Adipocyte (in vitro differentiated cells): ENCODE measurements at regions not wholly inside any gene's neighbourhood (a gene's known extent, or its start where the extent isn't known, plus 50 kb on each side); places are given as distances from the start of the nearest gene placed in this dataset.

ENCODE experiments used
- DNase-seq: peaks from one replicate; pipeline ENCODE4 v3.0.0-alpha.2; 2015; ENCODE audit warnings: low read depth
- H3K27me3 ChIP-seq: replicated peaks from 2 replicates; pipeline ENCODE4 v1.7.0; 2013; ENCODE audit warnings: mild to moderate bottlenecking, low read length, moderate library complexity; ENCODE audit not compliant: control insufficient read depth, insufficient read depth
- H3K36me3 ChIP-seq: 2 replicates; pipeline ENCODE4 v1.7.0; 2013; ENCODE audit warnings: low read length, mild to moderate bottlenecking, moderate library complexity; ENCODE audit not compliant: control insufficient read depth, insufficient read depth, severe bottlenecking
- H3K4me1 ChIP-seq: 2 replicates; pipeline ENCODE4 v1.7.0; 2013; ENCODE audit warnings: mild to moderate bottlenecking, low read length, moderate library complexity; ENCODE audit not compliant: control insufficient read depth, insufficient read depth
- H3K4me3 ChIP-seq: 2 replicates; pipeline ENCODE4 v1.7.0; 2013; ENCODE audit warnings: mild to moderate bottlenecking, low read length, moderate library complexity
- H3K9ac ChIP-seq: 2 replicates; pipeline ENCODE4 v1.7.0; 2013; ENCODE audit warnings: mild to moderate bottlenecking, low read length, moderate library complexity
- H3K9me3 ChIP-seq: 2 replicates; pipeline ENCODE4 v1.7.0; 2013; ENCODE audit warnings: mild to moderate bottlenecking, low read length, moderate library complexity; ENCODE audit not compliant: control insufficient read depth

DNA sequence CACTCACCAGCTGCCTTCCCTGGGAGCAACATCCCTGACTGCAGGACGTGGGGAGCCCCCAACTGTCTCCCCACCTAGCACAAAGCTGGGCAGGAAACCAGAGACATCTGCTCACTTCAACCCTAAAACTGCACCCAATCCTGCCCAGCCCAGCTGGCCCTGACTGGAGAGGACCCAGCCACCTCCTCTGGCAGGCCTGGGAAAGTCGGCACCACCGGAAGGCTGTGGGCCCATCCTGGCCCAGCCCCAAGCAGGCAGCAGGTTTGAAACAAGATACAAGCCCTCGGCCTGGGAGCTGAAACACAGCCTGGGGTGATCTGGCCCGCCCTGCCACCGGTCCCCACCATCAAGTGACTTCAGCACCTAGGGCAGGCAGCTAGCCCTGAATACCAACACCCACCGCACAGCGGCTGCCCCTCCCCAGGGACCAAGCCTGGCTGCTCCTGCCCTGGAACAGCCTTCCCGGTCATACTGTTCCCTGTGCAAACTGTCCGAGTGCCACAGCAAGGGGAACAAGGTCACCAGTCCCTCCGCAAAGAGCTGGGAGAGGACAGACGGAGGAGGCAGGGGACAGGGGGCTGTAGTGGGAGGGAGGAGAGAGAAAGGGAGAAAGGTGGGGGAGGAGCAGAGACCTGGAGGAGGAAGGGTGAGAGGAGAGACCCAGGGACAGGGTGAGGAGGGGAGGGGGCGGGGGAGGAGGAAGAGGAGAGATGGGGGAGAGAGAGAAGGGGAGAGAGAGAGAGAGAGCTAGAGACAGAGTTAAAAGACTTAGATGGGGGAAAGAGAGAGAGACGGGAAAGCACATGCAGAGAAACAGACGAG lies 115.7 kb downstream of the RFLNA start:
- Histone ChIP-seq H3K4me1 (peaks cover 33% of the 10 kb centered on the region), H3K36me3 (peaks cover 18% of the 10 kb centered on the region), H3K27me3 (no peaks in the 10 kb centered on the region), H3K4me3 (no peak overlapping the region), H3K9ac (peak overlapping the region; percentile 75), H3K9me3 (no peaks in the 10 kb centered on the region)
- DNase-seq: no peak

DNA sequence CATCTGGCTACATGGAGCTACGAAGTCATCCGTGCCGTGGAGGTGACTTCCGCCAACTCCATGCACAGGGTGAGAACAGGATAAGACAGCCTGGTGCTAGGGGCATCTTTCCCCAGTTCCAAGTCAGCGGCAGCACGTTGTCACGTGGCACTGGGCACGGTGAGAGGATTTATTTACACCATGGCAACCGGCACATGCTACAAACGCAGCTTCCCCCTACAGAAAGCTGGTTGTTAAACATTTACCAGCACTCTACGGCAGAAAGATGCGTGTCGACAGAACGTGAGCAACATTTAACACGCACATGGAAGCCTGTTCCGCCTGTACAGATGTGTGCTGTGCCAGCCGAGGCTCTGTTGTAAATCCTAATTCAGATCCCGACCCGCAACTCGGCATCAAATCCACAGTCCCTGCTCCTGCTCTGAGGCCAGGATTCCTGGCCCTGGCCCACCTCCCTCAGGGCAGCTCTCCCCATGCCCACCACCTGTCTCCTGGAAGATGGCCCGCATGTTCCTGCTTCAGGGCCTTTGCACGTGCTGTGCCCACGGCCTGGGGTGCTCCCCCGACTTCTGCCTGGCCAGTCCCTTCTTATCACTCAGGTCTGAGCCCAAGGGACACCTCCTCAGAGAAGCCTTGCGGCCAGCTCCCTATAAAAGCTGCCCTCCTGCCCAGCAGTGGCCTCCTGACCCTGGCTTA lies 114.1 kb downstream of the RFLNA start:
- DNase-seq: no peak
- no peaks in the 10 kb centered on the region for H3K9me3 ChIP-seq

GRCh38 chr12:124407074-124407473 lies 112.2 kb downstream of the RFLNA start:
- Histone ChIP-seq H3K36me3 (peaks cover 21% of the 10 kb centered on the region), H3K9me3 (no peaks in the 10 kb centered on the region), H3K9ac (no peak overlapping the region), H3K4me1 (peaks cover 31% of the 10 kb centered on the region), H3K4me3 (no peak overlapping the region), H3K27me3 (no peaks in the 10 kb centered on the region)
- no peak for DNase-seq

More for the DNA sequence above, 114.1 kb downstream of the RFLNA start:
- Histone ChIP-seq H3K27me3 (no peaks in the 10 kb centered on the region), H3K4me3 (no peak overlapping the region), H3K4me1 (peaks cover 35% of the 10 kb centered on the region), H3K9ac (no peak overlapping the region), H3K36me3 (peaks cover 21% of the 10 kb centered on the region)

- Histone ChIP-seq H3K9ac (no peak overlapping the region), H3K36me3 (peaks cover 27% of the 10 kb centered on the region), H3K4me1 (peaks cover 21% of the 10 kb centered on the region), H3K9me3 (no peaks in the 10 kb centered on the region), H3K27me3 (no peaks in the 10 kb centered on the region), H3K4me3 (no peak overlapping the region)
- DNase-seq: no peak
Measured at GRCh38 chr12:124406043-124406442, 111.2 kb downstream of the RFLNA start.

GRCh38 chr12:124405592-124405991 lies 110.7 kb downstream of the RFLNA start:
- no peaks in the 10 kb centered on the region for H3K27me3 ChIP-seq
- H3K9ac ChIP-seq: no peak overlapping the region
- no peak for DNase-seq
- no peak overlapping the region for H3K4me3 ChIP-seq
- peaks cover 30% of the 10 kb centered on the region for H3K36me3 ChIP-seq
- H3K9me3 ChIP-seq: no peaks in the 10 kb centered on the region
- peaks cover 17% of the 10 kb centered on the region for H3K4me1 ChIP-seq

DNA sequence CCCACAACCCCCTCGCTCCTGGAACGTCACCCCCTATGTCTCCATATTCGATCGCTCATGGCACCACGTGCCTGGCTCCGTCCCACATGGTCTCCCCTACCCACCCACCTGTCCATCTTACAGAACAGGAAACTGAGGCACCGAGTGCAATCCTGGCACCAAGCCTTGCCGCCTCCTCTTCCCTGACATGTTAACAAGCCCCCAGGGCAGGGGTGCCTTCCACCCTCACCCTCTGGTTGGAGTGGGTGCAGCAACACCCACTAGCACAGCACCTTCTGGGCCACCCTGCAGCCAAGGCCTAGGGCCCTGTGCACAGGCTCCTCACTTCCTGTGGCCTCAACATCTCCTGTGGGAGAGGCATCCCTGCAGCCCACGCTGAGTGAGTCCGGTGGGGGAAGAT lies 110.3 kb downstream of the RFLNA start:
- peaks cover 35% of the 10 kb centered on the region for H3K36me3 ChIP-seq
- no peak overlapping the region for H3K9ac ChIP-seq
- peaks cover 13% of the 10 kb centered on the region for H3K4me1 ChIP-seq
- no peak for DNase-seq
- H3K9me3 ChIP-seq: no peaks in the 10 kb centered on the region
- no peaks in the 10 kb centered on the region for H3K27me3 ChIP-seq
- H3K4me3 ChIP-seq: no peak overlapping the region

- H3K9ac ChIP-seq: no peak overlapping the region
- peaks cover 12% of the 10 kb centered on the region for H3K4me1 ChIP-seq
- peaks cover 36% of the 10 kb centered on the region for H3K36me3 ChIP-seq
- no peaks in the 10 kb centered on the region for H3K9me3 ChIP-seq
- no peak overlapping the region for H3K4me3 ChIP-seq
- H3K27me3 ChIP-seq: no peaks in the 10 kb centered on the region
- DNase-seq: no peak
Measured at GRCh38 chr12:124404162-124404784, 109.4 kb downstream of the RFLNA start.

- H3K9me3 ChIP-seq: no peaks in the 10 kb centered on the region
- peaks cover 22% of the 10 kb centered on the region for H3K4me1 ChIP-seq
- H3K36me3 ChIP-seq: peaks cover 33% of the 10 kb centered on the region
- H3K4me3 ChIP-seq: no peak overlapping the region
- H3K9ac ChIP-seq: peak overlapping the region; percentile 16
- no peak for DNase-seq
- H3K27me3 ChIP-seq: no peaks in the 10 kb centered on the region
Measured at GRCh38 chr12:124403273-124403672, 108.4 kb downstream of the RFLNA start.

DNA sequence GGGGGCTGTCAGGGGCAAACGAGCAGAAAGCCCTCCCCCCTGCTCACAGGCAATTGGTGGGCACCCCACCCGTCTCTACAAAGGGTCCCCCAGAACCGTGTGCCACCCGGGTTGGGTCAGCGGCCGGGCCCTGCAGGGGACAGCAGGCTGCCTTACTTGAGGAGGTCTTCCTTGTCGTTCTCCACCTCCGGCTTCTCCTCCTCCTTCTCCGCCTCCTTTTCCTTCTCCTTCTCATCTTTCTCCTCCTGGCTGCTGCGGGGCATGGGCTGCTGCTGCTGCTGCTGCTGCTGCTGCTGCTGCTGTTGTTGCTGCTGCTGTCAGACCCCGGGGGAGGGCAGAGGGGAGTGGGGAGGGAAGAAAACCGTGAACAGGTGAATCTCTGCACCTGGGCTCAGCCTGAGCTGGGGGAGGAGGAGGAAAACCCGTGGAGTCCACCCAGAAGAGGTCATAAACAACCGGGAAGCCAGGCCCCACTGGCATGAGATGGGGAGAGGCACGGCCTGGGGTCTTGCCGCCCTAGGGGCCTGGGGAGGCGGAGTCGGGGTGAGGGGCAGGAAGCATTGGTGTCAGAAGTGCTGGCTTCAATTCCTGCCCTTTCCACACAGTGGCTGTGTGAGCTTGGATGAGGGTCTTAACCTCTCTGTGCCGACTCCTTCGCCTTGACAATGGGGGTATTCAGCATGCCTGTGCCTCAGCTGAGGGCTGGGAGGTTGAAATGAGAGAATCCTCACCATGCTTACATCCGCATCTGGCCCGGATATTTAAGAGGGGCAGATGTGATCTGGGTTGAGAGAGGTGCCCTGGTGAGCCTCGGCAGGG lies 107.6 kb downstream of the RFLNA start:
- DNase-seq: no peak
- Histone ChIP-seq H3K4me3 (no peak overlapping the region), H3K36me3 (peaks cover 32% of the 10 kb centered on the region), H3K9ac (no peak overlapping the region), H3K27me3 (no peaks in the 10 kb centered on the region), H3K9me3 (no peaks in the 10 kb centered on the region), H3K4me1 (peaks cover 31% of the 10 kb centered on the region)

- Histone ChIP-seq H3K4me1 (peaks cover 33% of the 10 kb centered on the region), H3K27me3 (no peaks in the 10 kb centered on the region), H3K9me3 (no peaks in the 10 kb centered on the region), H3K36me3 (peaks cover 33% of the 10 kb centered on the region), H3K9ac (no peak overlapping the region), H3K4me3 (no peak overlapping the region)
- DNase-seq: no peak
Measured at GRCh38 chr12:124401704-124402221, 106.9 kb downstream of the RFLNA start.
